ENCODE measurements at regions not wholly inside any gene's neighbourhood (a gene's known extent, or its start where the extent isn't known, plus 50 kb on each side); places are given as distances from the start of the nearest gene placed in this dataset.

GRCh38 chr9:16112116-16112515, 559.3 kb downstream of the CCDC171 start:
- TF ChIP-seq POLR2A (IDR thresholded peaks at IDR 0.05) (no peak), CTCF (IDR thresholded peaks at IDR 0.05) (no peak), EP300 (IDR thresholded peaks at IDR 0.05) (no peak)
- 86 to 94% (median 90%) methylated on average over 6 of the region's 6 CpGs for WGBS, 3 donors
- DNase-seq: no peak
- no peaks in the 10 kb centered on the region for H3K36me3 ChIP-seq
- H3K27me3 ChIP-seq: no peaks in the 10 kb centered on the region
- intact Hi-C loops (cut with DNase I): no loop called here
- no peaks in the 10 kb centered on the region for H3K9me3 ChIP-seq
- no peak overlapping the region for H3K27ac ChIP-seq
- no peak overlapping the region for H3K4me3 ChIP-seq
- H3K4me1 ChIP-seq (ENCODE audit: insufficient read depth): no peaks in the 10 kb centered on the region

GRCh38 chr9:16115994-16116393, 563.2 kb downstream of the CCDC171 start:
- H3K36me3 ChIP-seq: no peaks in the 10 kb centered on the region
- TF ChIP-seq CTCF (IDR thresholded peaks at IDR 0.05): no peak
- TF ChIP-seq EP300 (IDR thresholded peaks at IDR 0.05): no peak
- no peak for TF ChIP-seq POLR2A (IDR thresholded peaks at IDR 0.05)
- intact Hi-C loops (cut with DNase I): no loop called here
- WGBS, 3 donors: 90 to 95% (median 95%) methylated on average over 1 of the region's 1 CpG
- H3K4me3 ChIP-seq: no peak overlapping the region
- no peak for DNase-seq
- no peak overlapping the region for H3K27ac ChIP-seq
- no peaks in the 10 kb centered on the region for H3K9me3 ChIP-seq
- peaks cover 8% of the 10 kb centered on the region for H3K4me1 ChIP-seq (ENCODE audit: insufficient read depth)
- no peaks in the 10 kb centered on the region for H3K27me3 ChIP-seq

GRCh38 chr9:16118043-16118442, 565.2 kb downstream of the CCDC171 start:
- no peak overlapping the region for H3K4me3 ChIP-seq
- DNase-seq: no peak
- H3K9me3 ChIP-seq: no peaks in the 10 kb centered on the region
- intact Hi-C loops (cut with DNase I): no loop called here
- WGBS, 3 donors: 95 to 96% (median 96%) methylated on average over 2 of the region's 2 CpGs
- H3K27ac ChIP-seq: no peak overlapping the region
- no peaks in the 10 kb centered on the region for H3K36me3 ChIP-seq
- H3K4me1 ChIP-seq (ENCODE audit: insufficient read depth): peaks cover 8% of the 10 kb centered on the region
- no peaks in the 10 kb centered on the region for H3K27me3 ChIP-seq
- no peak for TF ChIP-seq EP300 (IDR thresholded peaks at IDR 0.05)
- no peak for TF ChIP-seq POLR2A (IDR thresholded peaks at IDR 0.05)
- TF ChIP-seq CTCF (IDR thresholded peaks at IDR 0.05): no peak

- H3K9me3 ChIP-seq: no peaks in the 10 kb centered on the region
- no peaks in the 10 kb centered on the region for H3K36me3 ChIP-seq
- H3K4me1 ChIP-seq (ENCODE audit: insufficient read depth): peaks cover 8% of the 10 kb centered on the region
- no peak overlapping the region for H3K4me3 ChIP-seq
- intact Hi-C loops (cut with DNase I): no loop called here
- no peak overlapping the region for H3K27ac ChIP-seq
- no peak for TF ChIP-seq EP300 (IDR thresholded peaks at IDR 0.05)
- TF ChIP-seq POLR2A (IDR thresholded peaks at IDR 0.05): no peak
- TF ChIP-seq CTCF (IDR thresholded peaks at IDR 0.05): no peak
- 68 to 78% (median 68%) methylated on average over 7 of the region's 7 CpGs for WGBS, 3 donors
- no peaks in the 10 kb centered on the region for H3K27me3 ChIP-seq
- no peak for DNase-seq
Measured at GRCh38 chr9:16119261-16120230, 566.7 kb downstream of the CCDC171 start.

Data from ovary (tissue), 7 donors.